HG03571 (cell line): ENCODE measurements at regions not wholly inside any gene's neighbourhood (a gene's known extent, or its start where the extent isn't known, plus 50 kb on each side); places are given as distances from the start of the nearest gene placed in this dataset.

Source experiments
- ATAC-seq: cut with Tn5 transposase; IDR thresholded peaks from one replicate; pipeline ENCODE4 v1.9.1; 2021; ENCODE audit not compliant: unreplicated experiment

GRCh38 chr9:28781481-28781880, 1208.2 kb upstream of the C9orf72 start:
- ATAC-seq: no peak

GRCh38 chr9:28782630-28783029, 1209.3 kb upstream of the C9orf72 start:
- ATAC-seq: no peak

GRCh38 chr9:28792716-28793115, 1219.4 kb upstream of the C9orf72 start:
- ATAC-seq: no peak

- ATAC-seq: no peak
Measured at GRCh38 chr9:28799876-28800275, 1226.6 kb upstream of the C9orf72 start.

- no peak for ATAC-seq
Measured at GRCh38 chr9:28801144-28801799, 1228.0 kb upstream of the C9orf72 start.

- ATAC-seq: no peak
Measured at GRCh38 chr9:28805197-28805596, 1231.9 kb upstream of the C9orf72 start.

GRCh38 chr9:28808042-28808441, 1234.8 kb upstream of the C9orf72 start:
- ATAC-seq: no peak

- no peak for ATAC-seq
Measured at GRCh38 chr9:28810388-28811075, 1237.3 kb upstream of the C9orf72 start.

GRCh38 chr9:28820741-28821140, 1247.5 kb upstream of the C9orf72 start:
- no peak for ATAC-seq

- ATAC-seq: no peak
Measured at GRCh38 chr9:28821240-28821639, 1248.0 kb upstream of the C9orf72 start.

GRCh38 chr9:28824432-28824963, 1251.2 kb upstream of the C9orf72 start:
- ATAC-seq: no peak

GRCh38 chr9:28832168-28832770, 1259.0 kb upstream of the C9orf72 start:
- no peak for ATAC-seq

GRCh38 chr9:28834156-28834555, 1260.9 kb upstream of the C9orf72 start:
- no peak for ATAC-seq

- ATAC-seq: no peak
Measured at GRCh38 chr9:28839778-28840430, 1266.6 kb upstream of the C9orf72 start.

GRCh38 chr9:28841775-28842174, 1268.5 kb upstream of the C9orf72 start:
- ATAC-seq: no peak

GRCh38 chr9:28847331-28847730, 1274.0 kb upstream of the C9orf72 start:
- ATAC-seq: no peak

GRCh38 chr9:28848671-28849070, 1275.4 kb upstream of the C9orf72 start:
- no peak for ATAC-seq

GRCh38 chr9:28853477-28853876, 1280.2 kb upstream of the C9orf72 start:
- ATAC-seq: no peak

GRCh38 chr9:28866951-28867350, 1293.7 kb upstream of the C9orf72 start:
- no peak for ATAC-seq

GRCh38 chr9:28868228-28868990, 1295.1 kb upstream of the C9orf72 start:
- no peak for ATAC-seq

GRCh38 chr9:28882529-28882928, 1309.2 kb upstream of the C9orf72 start:
- ATAC-seq: no peak
